Spleen (tissue), 11 donors: ENCODE measurements at regions not wholly inside any gene's neighbourhood (a gene's known extent, or its start where the extent isn't known, plus 50 kb on each side); places are given as distances from the start of the nearest gene placed in this dataset.

Experiments
- DNase-seq: peaks from one replicate; pipeline ENCODE4 v3.0.0-alpha.2; 2020
- H3K27ac ChIP-seq, 8 donors: fragments of 200-600 bp; sonication (generic) in 7 of 8; 1 replicate in 4 of 8; 2 replicates in 4 of 8; pipeline versions ENCODE4 v1.5.0 to v1.8.0; 2016 to 2021; ENCODE audit warnings: inconsistent platforms in 4 of 8, mild to moderate bottlenecking in 4 of 8, moderate library complexity in 1 of 8
- H3K27me3 ChIP-seq, 7 donors: fragments of 200-600 bp; sonication (generic) in 6 of 7; replicated peaks in 1 of 7; 1 replicate in 4 of 7; 2 replicates in 3 of 7; pipeline versions ENCODE4 v1.5.0 to v1.8.0; 2016 to 2021; ENCODE audit warnings: inconsistent platforms in 3 of 7, mild to moderate bottlenecking in 1 of 7
- H3K36me3 ChIP-seq, 6 donors: fragments of 200-600 bp; sonication (generic) in 5 of 6; 1 replicate in 4 of 6; 2 replicates in 2 of 6; pipeline versions ENCODE4 v1.5.0 to v1.8.0; 2016 to 2021; ENCODE audit warnings: inconsistent platforms in 2 of 6
- H3K4me1 ChIP-seq, 6 donors: fragments of 200-600 bp; sonication (generic) in 5 of 6; 1 replicate in 3 of 6; 2 replicates in 3 of 6; pipeline versions ENCODE4 v1.5.0 to v1.8.0; 2016 to 2021; ENCODE audit warnings: inconsistent platforms in 3 of 6
- H3K4me3 ChIP-seq, 8 donors: fragments of 200-600 bp; sonication (generic) in 7 of 8; 1 replicate in 4 of 8; 2 replicates in 4 of 8; pipeline versions ENCODE4 v1.5.0 to v1.8.0; 2016 to 2021; ENCODE audit warnings: inconsistent platforms in 4 of 8, mild to moderate bottlenecking in 4 of 8, moderate library complexity in 2 of 8
- H3K9me3 ChIP-seq, 8 donors: fragments of 200-600 bp; sonication (generic) in 7 of 8; 1 replicate in 4 of 8; 2 replicates in 4 of 8; pipeline versions ENCODE4 v1.5.0 to v1.8.0; 2016 to 2021; ENCODE audit warnings: inconsistent platforms in 4 of 8
- CTCF ChIP-seq, 11 experiments: fragments of 200-600 bp in 7 of 11; fragments of 450-650 bp in 4 of 11; sonication (generic) in 4 of 11; IDR thresholded peaks in 8 of 11; conservative IDR thresholded peaks in 3 of 11; 1 replicate in 7 of 11; 2 replicates in 4 of 11; pipeline versions ENCODE4 v1.4.0 to v1.8.0; 2016 to 2021; ENCODE audit warnings: antibody characterized with exemption in 11 of 11, inconsistent platforms in 4 of 11, mild to moderate bottlenecking in 1 of 11
- POLR2A ChIP-seq, 3 donors: fragments of 450-650 bp; IDR thresholded peaks; one replicate each; pipeline ENCODE4 v1.5.1; 2017; ENCODE audit warnings: antibody characterized with exemption in 3 of 3, mild to moderate bottlenecking in 1 of 3
- POLR2AphosphoS5 ChIP-seq, 3 donors: sonication (generic); formaldehyde crosslinking; IDR thresholded peaks; one replicate each; pipeline ENCODE4 v1.5.1; 2017; ENCODE audit warnings: antibody characterized with exemption in 3 of 3
- WGBS, 5 donors: extraction: QIAGEN DNeasy Blood & Tissue Kit in 3 of 5; methylation state at CpG; one replicate each; pipeline versions ENCODE4 v1.1.5 to v1.1.7; 2013 to 2018; 5-methylcytosine and 5-hydroxymethylcytosine counted together
- intact Hi-C: fragments of 100-400 bp; cut with DNase I; formaldehyde crosslinking; loops from one replicate; pipeline ENCODE4 v1.15.0; 2023; ENCODE audit warnings: low total_unique reads
- donor health status: healthy with polysubstance abuse.
- donor health status: DM: no; HTN: no; CAD: no; lungs with moderate emphysema.
- donor health status: DM: no; HTN: no; CAD: no.
- donor health status: Bipolar disorder and iron deficiency.
- donor health status: healthy.
- donor health status: DM: no; HTN: no; CAD: no.
- donor health status: DM: yes; HTN: yes; CAD: no.

GRCh38 chr13:76552807-76553206, 333.4 kb downstream of the KCTD12 start:
- WGBS, 5 donors, result 61 to 78% (median 74%) methylated on average over 1 of the region's 1 CpG
- intact Hi-C loops, result no loop called here

GRCh38 chr13:76552041-76552772, 334.0 kb downstream of the KCTD12 start:
- Histone ChIP-seq H3K4me1 (no peaks in the 10 kb centered on the region), H3K27me3 (no peaks in the 10 kb centered on the region), H3K36me3 (no peaks in the 10 kb centered on the region), H3K4me3 (no peak overlapping the region), H3K27ac (no peak overlapping the region), H3K9me3 (no peaks in the 10 kb centered on the region)
- intact Hi-C loops, result no loop called here
- DNase-seq, result no peak
- WGBS, 5 donors, result 78 to 85% (median 79%) methylated on average over 5 of the region's 5 CpGs
- TF ChIP-seq CTCF (IDR thresholded peaks at IDR 0.05 in 8 of 11, conservative IDR thresholded peaks at IDR 0.05 in 3 of 11), result no peak
- no peak for TF ChIP-seq POLR2AphosphoS5 (IDR thresholded peaks at IDR 0.05)
- no peak for TF ChIP-seq POLR2A (IDR thresholded peaks at IDR 0.05)

More at GRCh38 chr13:76552807-76553206, 333.4 kb downstream of the KCTD12 start:
- Histone ChIP-seq H3K36me3 (no peaks in the 10 kb centered on the region), H3K27ac (no peak overlapping the region), H3K9me3 (no peaks in the 10 kb centered on the region), H3K4me1 (no peaks in the 10 kb centered on the region), H3K4me3 (no peak overlapping the region), H3K27me3 (no peaks in the 10 kb centered on the region)
- no peak for TF ChIP-seq POLR2AphosphoS5 (IDR thresholded peaks at IDR 0.05)
- no peak for TF ChIP-seq POLR2A (IDR thresholded peaks at IDR 0.05)
- TF ChIP-seq CTCF (IDR thresholded peaks at IDR 0.05 in 8 of 11, conservative IDR thresholded peaks at IDR 0.05 in 3 of 11), result no peak
- no peak for DNase-seq

DNA sequence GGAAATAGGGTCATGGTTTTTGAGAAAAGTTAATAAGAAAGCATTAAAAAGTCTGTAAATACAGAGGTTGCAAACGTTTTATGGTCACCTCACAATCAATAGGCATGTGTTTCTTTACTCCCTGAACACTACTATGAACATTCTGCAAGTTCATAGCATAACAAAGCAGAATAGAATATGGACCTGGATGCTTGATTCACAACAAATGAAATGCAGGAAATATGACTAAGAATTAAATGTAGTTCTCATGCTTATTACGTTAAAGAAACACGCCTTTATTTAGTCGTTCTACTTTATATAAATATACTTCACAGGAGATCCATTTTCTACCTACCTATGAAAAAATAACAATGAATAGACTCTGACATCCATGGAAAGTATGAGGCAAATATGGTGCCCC, 344.0 kb downstream of the KCTD12 start:
- no peak for TF ChIP-seq CTCF (IDR thresholded peaks at IDR 0.05 in 8 of 11, conservative IDR thresholded peaks at IDR 0.05 in 3 of 11)
- TF ChIP-seq POLR2AphosphoS5 (IDR thresholded peaks at IDR 0.05), result no peak
- no peak for TF ChIP-seq POLR2A (IDR thresholded peaks at IDR 0.05)
- H3K36me3 ChIP-seq, result no peaks in the 10 kb centered on the region
- intact Hi-C loops, result no loop called here
- no peak overlapping the region for H3K4me3 ChIP-seq
- H3K9me3 ChIP-seq, result peaks cover 0 to 20% (median 4%) of the 10 kb centered on the region in 8 donors
- no peaks in the 10 kb centered on the region for H3K4me1 ChIP-seq
- no peak overlapping the region for H3K27ac ChIP-seq
- no peak for DNase-seq
- no peaks in the 10 kb centered on the region for H3K27me3 ChIP-seq
- WGBS, 5 donors, result 63 to 85% (median 79%) methylated on average over 4 of the region's 4 CpGs

GRCh38 chr13:76538004-76538403, 348.2 kb downstream of the KCTD12 start:
- Histone ChIP-seq H3K4me1 (no peaks in the 10 kb centered on the region), H3K27ac (no peak overlapping the region), H3K36me3 (no peaks in the 10 kb centered on the region), H3K27me3 (no peaks in the 10 kb centered on the region), H3K9me3 (peaks cover 0 to 9% (median 2%) of the 10 kb centered on the region in 8 donors), H3K4me3 (no peak overlapping the region)
- TF ChIP-seq POLR2AphosphoS5 (IDR thresholded peaks at IDR 0.05), result no peak
- no peak for TF ChIP-seq CTCF (IDR thresholded peaks at IDR 0.05 in 8 of 11, conservative IDR thresholded peaks at IDR 0.05 in 3 of 11)
- no peak for TF ChIP-seq POLR2A (IDR thresholded peaks at IDR 0.05)
- 77 to 86% (median 85%) methylated on average over 3 of the region's 3 CpGs for WGBS, 5 donors
- DNase-seq, result no peak
- intact Hi-C loops, result no loop called here
